CD4-positive, alpha-beta T cell (primary cell): ENCODE measurements at regions not wholly inside any gene's neighbourhood (a gene's known extent, or its start where the extent isn't known, plus 50 kb on each side); places are given as distances from the start of the nearest gene placed in this dataset.

Experiments
- ATAC-seq: fragments of 200-7000 bp; cut with Tn5 transposase; one replicate; pipeline ENCODE4 v1.10.0; 2022; ENCODE audit warnings: mild to moderate bottlenecking; ENCODE audit not compliant: poor library complexity
- CTCF ChIA-PET: fragments of 350-600 bp; sonication (Branson Sonifier 250); formaldehyde crosslinking; loops from one replicate; lab custom pipeline; 2021; ENCODE audit warnings: antibody characterized with exemption, inconsistent platforms; lab: Charles Lee
- POLR2A ChIA-PET: fragments of 350-600 bp; sonication (Branson Sonifier 250); formaldehyde crosslinking; loops from one replicate; lab custom pipeline; 2021; ENCODE audit warnings: antibody characterized with exemption, inconsistent platforms; lab: Charles Lee
- DNase-seq, 14 experiments: peaks; one replicate each; pipeline ENCODE4 v3.0.0-alpha.2; 2013 to 2020; ENCODE audit warnings: mixed read lengths in 2 of 14
- H3K27ac ChIP-seq, 2 donors: one replicate each; pipeline versions ENCODE4 v1.5.1 to v1.7.0; 2013; ENCODE audit warnings: low read length in 2 of 2, low read depth in 1 of 2, mild to moderate bottlenecking in 1 of 2
- H3K27me3 ChIP-seq, 2 experiments: 1 replicate in 1 of 2; 2 replicates in 1 of 2; pipeline versions ENCODE4 v1.6.1 to v1.7.0; 2013; ENCODE audit warnings: low read length in 2 of 2, control low read depth in 1 of 2, mild to moderate bottlenecking in 1 of 2, moderate library complexity in 1 of 2; ENCODE audit not compliant: insufficient read depth in 2 of 2, control insufficient read depth in 1 of 2
- H3K36me3 ChIP-seq: one replicate; pipeline ENCODE4 v1.6.1; 2013; ENCODE audit warnings: low read length, control low read depth; ENCODE audit not compliant: insufficient read depth
- H3K4me1 ChIP-seq: one replicate; pipeline ENCODE4 v1.6.1; 2013; ENCODE audit warnings: low read length, control low read depth; ENCODE audit not compliant: insufficient read depth
- H3K4me3 ChIP-seq: one replicate; pipeline ENCODE4 v1.5.1; 2013; ENCODE audit warnings: mild to moderate bottlenecking, low read length, moderate library complexity
- H3K9me3 ChIP-seq, 2 experiments: 1 replicate in 1 of 2; 2 replicates in 1 of 2; pipeline versions ENCODE4 v1.6.1 to v1.7.0; 2013; ENCODE audit warnings: low read length in 2 of 2, mild to moderate bottlenecking in 2 of 2, control low read depth in 1 of 2, moderate library complexity in 1 of 2; ENCODE audit not compliant: control insufficient read depth in 1 of 2, insufficient read depth in 1 of 2
- H3K27ac Mint-ChIP-seq: one replicate; pipeline ENCODE4 v1.8.0; 2020; ENCODE audit warnings: mixed read lengths
- H3K27me3 Mint-ChIP-seq: one replicate; pipeline ENCODE4 v1.8.0; 2021; ENCODE audit warnings: mixed read lengths
- H3K36me3 Mint-ChIP-seq: one replicate; pipeline ENCODE4 v1.8.0; 2021; ENCODE audit warnings: low read depth, mixed read lengths
- H3K4me1 Mint-ChIP-seq: one replicate; pipeline ENCODE4 v1.8.0; 2021; ENCODE audit warnings: low read depth, mixed read lengths
- H3K4me3 Mint-ChIP-seq: one replicate; pipeline ENCODE4 v1.8.0; 2020; ENCODE audit warnings: mild to moderate bottlenecking, mixed read lengths
- H3K9me3 Mint-ChIP-seq: one replicate; pipeline ENCODE4 v1.8.0; 2020; ENCODE audit warnings: mixed read lengths
- CTCF ChIP-seq: fragments of 200-600 bp; IDR thresholded peaks from one replicate; pipeline ENCODE4 v1.8.0; 2022; ENCODE audit warnings: antibody characterized with exemption, mild to moderate bottlenecking
- intact Hi-C, 2 experiments: fragments of 100-400 bp; cut with DNase I in 1 of 2; cut with micrococcal nuclease in 1 of 2; formaldehyde crosslinking; loops; one replicate each; pipeline versions ENCODE4 v1.15.1 to v1.9.0; 2023 to 2025; cut with DNase I, micrococcal nuclease

GRCh38 chr9:108803428-108804065 lies 52.2 kb downstream of the ACTL7B start:
- H3K27me3 Mint-ChIP-seq: peaks cover 9% of the 10 kb centered on the region
- H3K9me3 Mint-ChIP-seq: no peaks in the 10 kb centered on the region
- Histone ChIP-seq H3K27ac (no peak overlapping the region), H3K27me3 (peaks cover 0 to 2% of the 10 kb centered on the region in 2 experiments), H3K4me1 (no peaks in the 10 kb centered on the region), H3K4me3 (no peak overlapping the region), H3K36me3 (no peaks in the 10 kb centered on the region), H3K9me3 (no peaks in the 10 kb centered on the region)
- no peak for TF ChIP-seq CTCF
- intact Hi-C loops: no loop called here
- no peaks in the 10 kb centered on the region for H3K36me3 Mint-ChIP-seq
- ChIA-PET CTCF (no interaction called here), POLR2A (no interaction called here)
- no peak overlapping the region for H3K4me3 Mint-ChIP-seq
- DNase-seq (no peak), ATAC-seq (no peak)
- H3K27ac Mint-ChIP-seq: no peak overlapping the region
- no peaks in the 10 kb centered on the region for H3K4me1 Mint-ChIP-seq

- H3K27me3 ChIP-seq: peaks cover 0 to 2% of the 10 kb centered on the region in 2 experiments
- no peaks in the 10 kb centered on the region for H3K4me1 ChIP-seq
- TF ChIP-seq CTCF: no peak
- no peaks in the 10 kb centered on the region for H3K9me3 ChIP-seq
- no peaks in the 10 kb centered on the region for H3K36me3 ChIP-seq
- no peak overlapping the region for H3K4me3 ChIP-seq
- CTCF ChIA-PET: no interaction called here
- no peak overlapping the region for H3K27ac ChIP-seq
- Mint-ChIP-seq H3K27me3 (peaks cover 9% of the 10 kb centered on the region), H3K36me3 (no peaks in the 10 kb centered on the region), H3K27ac (no peak overlapping the region), H3K9me3 (no peaks in the 10 kb centered on the region), H3K4me3 (no peak overlapping the region), H3K4me1 (no peaks in the 10 kb centered on the region)
- no peak for ATAC-seq
- intact Hi-C loops: no loop called here
- no peak for DNase-seq
- POLR2A ChIA-PET: no interaction called here
These were observed 52.8 kb downstream of the ACTL7B start for GRCh38 chr9:108802967-108803366.

- no peak for TF ChIP-seq CTCF
- Mint-ChIP-seq H3K27ac (no peak overlapping the region), H3K4me1 (no peaks in the 10 kb centered on the region), H3K27me3 (peaks cover 4% of the 10 kb centered on the region), H3K9me3 (no peaks in the 10 kb centered on the region), H3K36me3 (no peaks in the 10 kb centered on the region), H3K4me3 (no peak overlapping the region)
- Histone ChIP-seq H3K9me3 (no peaks in the 10 kb centered on the region), H3K27me3 (peaks cover 0 to 1% of the 10 kb centered on the region in 2 experiments), H3K27ac (no peak overlapping the region), H3K4me1 (no peaks in the 10 kb centered on the region), H3K4me3 (no peak overlapping the region), H3K36me3 (no peaks in the 10 kb centered on the region)
- intact Hi-C loops: no loop called here
- ChIA-PET CTCF (no interaction called here), POLR2A (no interaction called here)
- no peak for DNase-seq
- no peak for ATAC-seq
These were observed 53.8 kb downstream of the ACTL7B start for GRCh38 chr9:108801949-108802348.
